Right atrium auricular region (tissue), 2 donors: ENCODE measurements at regions not wholly inside any gene's neighbourhood (a gene's known extent, or its start where the extent isn't known, plus 50 kb on each side); places are given as distances from the start of the nearest gene placed in this dataset.
"Not testable (repeated sequence)": the region's sequence is repeated elsewhere in the genome, so short reads cannot be mapped to it uniquely, and the experiment has no call there.

Experiments
- DNase-seq: peaks from one replicate; pipeline ENCODE4 v3.0.0-alpha.2; 2019; ENCODE audit warnings: low spot score
- H3K27ac ChIP-seq, 2 donors: fragments of 200-600 bp; sonication (generic); 1 replicate in 1 of 2; 2 replicates in 1 of 2; pipeline ENCODE4 v1.5.1; 2016 to 2019
- H3K27me3 ChIP-seq, 2 donors: fragments of 200-600 bp; sonication (generic); one replicate each; pipeline versions ENCODE4 v1.5.1 to v1.6.0; 2017 to 2019
- H3K36me3 ChIP-seq: fragments of 200-600 bp; sonication (generic); one replicate; pipeline ENCODE4 v1.5.1; 2016
- H3K4me1 ChIP-seq, 2 donors: fragments of 200-600 bp; sonication (generic); one replicate each; pipeline versions ENCODE4 v1.5.1 to v1.6.0; 2017 to 2019
- H3K4me3 ChIP-seq, 2 donors: fragments of 200-600 bp; sonication (generic); 1 replicate in 1 of 2; 2 replicates in 1 of 2; pipeline ENCODE4 v1.5.1; 2017 to 2019; ENCODE audit warnings: mild to moderate bottlenecking in 1 of 2, moderate library complexity in 1 of 2
- H3K9me3 ChIP-seq, 2 donors: fragments of 200-600 bp; sonication (generic); one replicate each; pipeline ENCODE4 v1.5.1; 2019
- CTCF ChIP-seq, 2 donors: fragments of 200-600 bp; sonication (generic); IDR thresholded peaks; one replicate each; pipeline ENCODE4 v1.5.1; 2019; ENCODE audit warnings: antibody characterized with exemption in 2 of 2

- TF ChIP-seq CTCF (IDR thresholded peaks at IDR 0.05) = peak in 1 of 2 donors; percentile 78
- Histone ChIP-seq H3K9me3 (no peaks in the 10 kb centered on the region), H3K4me3 (no peak overlapping the region), H3K36me3 (no peaks in the 10 kb centered on the region), H3K27ac (no peak overlapping the region), H3K4me1 (no peaks in the 10 kb centered on the region), H3K27me3 (no peaks in the 10 kb centered on the region)
- DNase-seq = no peak
Measured at GRCh38 chr3:39707314-39707909, 102.0 kb upstream of the MYRIP start.

GRCh38 chr3:39712413-39713048 is 96.9 kb upstream of the MYRIP start:
- no peak for TF ChIP-seq CTCF (IDR thresholded peaks at IDR 0.05)
- H3K27ac ChIP-seq = no peak overlapping the region
- no peaks in the 10 kb centered on the region for H3K9me3 ChIP-seq
- DNase-seq = no peak
- no peak overlapping the region for H3K4me3 ChIP-seq
- H3K36me3 ChIP-seq = no peaks in the 10 kb centered on the region
- H3K4me1 ChIP-seq = no peaks in the 10 kb centered on the region
- no peaks in the 10 kb centered on the region for H3K27me3 ChIP-seq

GRCh38 chr3:39713341-39713740 is 96.1 kb upstream of the MYRIP start:
- H3K9me3 ChIP-seq, H3K36me3 ChIP-seq, H3K4me1 ChIP-seq, DNase-seq, H3K4me3 ChIP-seq, H3K27me3 ChIP-seq, H3K27ac ChIP-seq: not testable (repeated sequence)

- Histone ChIP-seq H3K9me3 (no peaks in the 10 kb centered on the region), H3K27ac (no peak overlapping the region), H3K4me3 (no peak overlapping the region), H3K4me1 (no peaks in the 10 kb centered on the region), H3K36me3 (no peaks in the 10 kb centered on the region), H3K27me3 (no peaks in the 10 kb centered on the region)
- no peak for TF ChIP-seq CTCF (IDR thresholded peaks at IDR 0.05)
- DNase-seq = no peak
Measured at GRCh38 chr3:39716849-39717248, 92.6 kb upstream of the MYRIP start.

- no peaks in the 10 kb centered on the region for H3K9me3 ChIP-seq
- H3K27ac ChIP-seq = no peak overlapping the region
- no peak overlapping the region for H3K4me3 ChIP-seq
- H3K4me1 ChIP-seq = no peaks in the 10 kb centered on the region
- no peaks in the 10 kb centered on the region for H3K36me3 ChIP-seq
- no peak for DNase-seq
- no peak for TF ChIP-seq CTCF (IDR thresholded peaks at IDR 0.05)
- H3K27me3 ChIP-seq = no peaks in the 10 kb centered on the region
Measured at GRCh38 chr3:39718674-39719595, 90.5 kb upstream of the MYRIP start.

- Histone ChIP-seq H3K36me3 (no peaks in the 10 kb centered on the region), H3K4me1 (no peaks in the 10 kb centered on the region), H3K9me3 (no peaks in the 10 kb centered on the region), H3K27me3 (no peaks in the 10 kb centered on the region), H3K27ac (no peak overlapping the region), H3K4me3 (no peak overlapping the region)
- DNase-seq = no peak
- no peak for TF ChIP-seq CTCF (IDR thresholded peaks at IDR 0.05)
Measured at GRCh38 chr3:39721076-39721475, 88.3 kb upstream of the MYRIP start.
